Nephron (organoid): ENCODE measurements at regions not wholly inside any gene's neighbourhood (a gene's known extent, or its start where the extent isn't known, plus 50 kb on each side); places are given as distances from the start of the nearest gene placed in this dataset.
"Not testable (repeated sequence)": the region's sequence is repeated elsewhere in the genome, so short reads cannot be mapped to it uniquely, and the experiment has no call there.

Experiments
- H3K27ac Mint-ChIP-seq, 3 experiments: 2 replicates each; pipeline ENCODE4 v1.8.0; 2020; ENCODE audit warnings: mixed read lengths in 3 of 3, mild to moderate bottlenecking in 2 of 3, moderate library complexity in 1 of 3
- H3K27me3 Mint-ChIP-seq: 2 replicates; pipeline ENCODE4 v1.8.0; 2021; ENCODE audit warnings: low read depth, mild to moderate bottlenecking, moderate library complexity, mixed read lengths
- H3K36me3 Mint-ChIP-seq: 2 replicates; pipeline ENCODE4 v1.8.0; 2020; ENCODE audit warnings: low read depth, mixed read lengths
- H3K4me1 Mint-ChIP-seq: 2 replicates; pipeline ENCODE4 v1.8.0; 2020; ENCODE audit warnings: mixed read lengths
- H3K4me3 Mint-ChIP-seq, 3 experiments: 2 replicates each; pipeline ENCODE4 v1.8.0; 2020; ENCODE audit warnings: mild to moderate bottlenecking in 3 of 3, mixed read lengths in 3 of 3, moderate library complexity in 2 of 3
- H3K9me3 Mint-ChIP-seq: 2 replicates; pipeline ENCODE4 v1.8.0; 2020; ENCODE audit warnings: mixed read lengths
- TF ChIP-seq, protein P1 (sequence below), 3 experiments: fragments of 200-600 bp; sonication (generic); IDR thresholded peaks; one replicate each; pipeline ENCODE4 v1.5.0; 2021; ENCODE audit warnings: antibody characterized with exemption in 3 of 3; ENCODE audit not compliant: unreplicated experiment in 3 of 3

DNA sequence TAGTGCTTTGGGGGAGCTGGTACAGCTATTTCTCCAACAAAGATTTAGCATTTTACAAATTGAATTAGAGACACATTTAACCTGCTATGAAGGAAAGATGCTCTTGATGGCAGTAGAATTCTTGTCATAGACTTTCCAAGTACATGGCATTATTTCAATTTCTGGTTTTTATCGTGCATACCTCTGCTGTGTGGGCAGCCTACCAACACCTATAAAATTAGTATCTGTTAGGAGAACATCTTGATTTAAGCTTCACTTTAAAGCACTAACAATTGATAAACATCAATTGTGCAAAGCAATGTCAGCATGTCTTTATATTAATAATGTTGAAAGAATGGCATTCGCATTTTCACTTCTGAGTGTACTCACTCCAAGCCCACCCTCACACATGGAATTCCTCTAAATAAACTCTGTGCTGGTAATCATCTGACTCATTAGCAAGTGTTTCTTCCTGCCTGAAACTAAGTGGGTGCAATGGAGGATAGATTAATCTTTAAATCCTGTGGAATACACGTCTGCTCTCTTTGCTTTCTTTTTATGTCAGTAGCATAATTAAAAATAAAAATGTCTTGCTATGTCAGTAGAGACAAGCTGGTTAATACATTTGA is 279.8 kb upstream of the MAGEB18 start:
- H3K4me3 Mint-ChIP-seq = no peak overlapping the region
- H3K4me1 Mint-ChIP-seq = no peaks in the 10 kb centered on the region
- no peaks in the 10 kb centered on the region for H3K36me3 Mint-ChIP-seq
- TF ChIP-seq, protein P1, sequence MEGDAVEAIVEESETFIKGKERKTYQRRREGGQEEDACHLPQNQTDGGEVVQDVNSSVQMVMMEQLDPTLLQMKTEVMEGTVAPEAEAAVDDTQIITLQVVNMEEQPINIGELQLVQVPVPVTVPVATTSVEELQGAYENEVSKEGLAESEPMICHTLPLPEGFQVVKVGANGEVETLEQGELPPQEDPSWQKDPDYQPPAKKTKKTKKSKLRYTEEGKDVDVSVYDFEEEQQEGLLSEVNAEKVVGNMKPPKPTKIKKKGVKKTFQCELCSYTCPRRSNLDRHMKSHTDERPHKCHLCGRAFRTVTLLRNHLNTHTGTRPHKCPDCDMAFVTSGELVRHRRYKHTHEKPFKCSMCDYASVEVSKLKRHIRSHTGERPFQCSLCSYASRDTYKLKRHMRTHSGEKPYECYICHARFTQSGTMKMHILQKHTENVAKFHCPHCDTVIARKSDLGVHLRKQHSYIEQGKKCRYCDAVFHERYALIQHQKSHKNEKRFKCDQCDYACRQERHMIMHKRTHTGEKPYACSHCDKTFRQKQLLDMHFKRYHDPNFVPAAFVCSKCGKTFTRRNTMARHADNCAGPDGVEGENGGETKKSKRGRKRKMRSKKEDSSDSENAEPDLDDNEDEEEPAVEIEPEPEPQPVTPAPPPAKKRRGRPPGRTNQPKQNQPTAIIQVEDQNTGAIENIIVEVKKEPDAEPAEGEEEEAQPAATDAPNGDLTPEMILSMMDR (IDR thresholded peaks at IDR 0.05; ENCODE audit: unreplicated experiment in 3 of 3) = no peak
- H3K9me3 Mint-ChIP-seq = peaks cover 5% of the 10 kb centered on the region
- no peaks in the 10 kb centered on the region for H3K27me3 Mint-ChIP-seq
- H3K27ac Mint-ChIP-seq = no peak overlapping the region

DNA sequence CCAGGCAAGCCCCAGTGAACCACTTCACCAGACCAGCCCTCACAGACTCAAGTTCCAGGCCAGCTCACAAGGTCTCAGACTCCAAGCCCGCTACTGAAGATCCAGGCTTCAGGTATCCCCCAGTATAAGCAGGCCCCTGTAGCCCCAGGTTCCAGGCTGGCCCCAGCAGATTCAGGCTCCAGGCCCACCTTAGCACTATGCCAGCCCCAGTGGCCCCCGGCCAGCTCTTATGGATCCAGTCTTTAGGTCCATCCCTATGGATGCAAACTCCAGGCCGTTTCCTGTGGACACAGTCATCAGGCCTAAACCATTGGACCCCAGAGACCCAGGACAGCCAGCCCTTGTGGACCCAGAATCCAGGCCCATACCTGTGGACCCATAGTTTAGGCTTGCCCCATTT is 277.8 kb upstream of the MAGEB18 start:
- Mint-ChIP-seq H3K27me3 (no peaks in the 10 kb centered on the region), H3K4me3 (no peak overlapping the region), H3K36me3 (no peaks in the 10 kb centered on the region), H3K27ac (no peak overlapping the region), H3K9me3 (peaks cover 9% of the 10 kb centered on the region), H3K4me1 (no peaks in the 10 kb centered on the region)
- TF ChIP-seq, protein P1 (IDR thresholded peaks at IDR 0.05; ENCODE audit: unreplicated experiment in 3 of 3) = no peak

DNA sequence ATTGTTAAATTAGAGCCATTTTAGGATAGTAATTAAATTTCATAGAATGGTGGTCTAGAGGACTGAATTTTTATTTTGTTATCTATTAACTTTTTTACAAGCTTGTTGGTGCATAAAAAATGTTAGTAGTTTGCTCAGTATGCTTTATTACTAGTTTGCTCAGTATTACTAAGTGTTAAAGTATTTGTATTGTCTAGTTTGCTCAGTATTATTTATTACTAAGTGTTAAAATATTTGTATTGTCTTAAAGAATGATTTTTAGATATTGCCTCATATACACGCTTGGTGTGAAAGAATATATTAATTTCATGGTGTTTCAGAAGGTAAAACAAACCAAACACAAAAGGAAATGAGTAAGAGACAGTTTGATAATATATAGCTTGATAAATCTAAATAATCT is 268.4 kb upstream of the MAGEB18 start:
- Mint-ChIP-seq H3K4me1 (no peaks in the 10 kb centered on the region), H3K9me3 (peaks cover 6% of the 10 kb centered on the region), H3K36me3 (no peaks in the 10 kb centered on the region), H3K4me3 (no peak overlapping the region), H3K27ac (no peak overlapping the region), H3K27me3 (no peaks in the 10 kb centered on the region)
- TF ChIP-seq, protein P1 (IDR thresholded peaks at IDR 0.05; ENCODE audit: unreplicated experiment in 3 of 3) = no peak

DNA sequence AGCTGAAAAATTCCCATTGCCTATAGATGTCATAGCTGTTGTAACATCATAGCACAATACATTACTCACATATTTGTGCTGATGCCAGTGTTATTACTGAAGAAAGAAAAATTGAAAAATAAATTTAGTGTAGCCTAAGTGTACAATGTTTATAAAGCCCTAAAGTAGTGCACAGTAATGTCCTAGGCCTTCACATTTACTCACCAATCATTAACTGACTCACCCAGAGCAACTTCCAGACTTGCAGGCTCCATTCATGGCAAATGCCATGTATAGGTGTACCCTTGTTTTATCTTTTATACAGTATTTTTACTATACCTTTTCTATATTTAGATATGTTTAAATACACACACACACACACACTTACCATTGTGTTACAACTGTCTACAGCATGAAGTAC is 265.4 kb upstream of the MAGEB18 start:
- Mint-ChIP-seq H3K4me3 (no peak overlapping the region), H3K27me3 (no peaks in the 10 kb centered on the region), H3K9me3 (no peaks in the 10 kb centered on the region), H3K27ac (no peak overlapping the region), H3K36me3 (no peaks in the 10 kb centered on the region), H3K4me1 (no peaks in the 10 kb centered on the region)
- TF ChIP-seq, protein P1 (IDR thresholded peaks at IDR 0.05; ENCODE audit: unreplicated experiment in 3 of 3) = no peak

DNA sequence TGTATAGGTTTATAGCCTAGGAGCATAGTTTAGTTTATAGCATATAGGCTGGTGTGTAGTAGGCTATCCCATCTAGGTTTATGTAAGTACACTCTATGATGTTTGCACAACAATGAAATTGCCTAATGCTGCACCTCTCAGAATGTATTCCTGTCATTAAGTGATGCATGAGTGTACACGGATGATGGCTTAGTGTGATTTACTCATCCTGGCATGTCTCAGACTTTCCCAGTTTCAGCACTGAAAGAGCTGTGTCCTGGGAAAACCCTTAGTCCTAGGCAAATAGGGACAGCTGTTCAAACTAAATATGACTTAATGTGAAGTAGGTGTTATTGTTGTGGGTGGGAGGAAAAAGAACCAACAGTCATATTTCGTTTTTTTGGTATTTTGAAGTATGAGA is 264.9 kb upstream of the MAGEB18 start:
- no peaks in the 10 kb centered on the region for H3K9me3 Mint-ChIP-seq
- TF ChIP-seq, protein P1 (IDR thresholded peaks at IDR 0.05; ENCODE audit: unreplicated experiment in 3 of 3) = no peak
- H3K27ac Mint-ChIP-seq = no peak overlapping the region
- no peak overlapping the region for H3K4me3 Mint-ChIP-seq
- H3K36me3 Mint-ChIP-seq = no peaks in the 10 kb centered on the region
- H3K4me1 Mint-ChIP-seq = no peaks in the 10 kb centered on the region
- no peaks in the 10 kb centered on the region for H3K27me3 Mint-ChIP-seq

DNA sequence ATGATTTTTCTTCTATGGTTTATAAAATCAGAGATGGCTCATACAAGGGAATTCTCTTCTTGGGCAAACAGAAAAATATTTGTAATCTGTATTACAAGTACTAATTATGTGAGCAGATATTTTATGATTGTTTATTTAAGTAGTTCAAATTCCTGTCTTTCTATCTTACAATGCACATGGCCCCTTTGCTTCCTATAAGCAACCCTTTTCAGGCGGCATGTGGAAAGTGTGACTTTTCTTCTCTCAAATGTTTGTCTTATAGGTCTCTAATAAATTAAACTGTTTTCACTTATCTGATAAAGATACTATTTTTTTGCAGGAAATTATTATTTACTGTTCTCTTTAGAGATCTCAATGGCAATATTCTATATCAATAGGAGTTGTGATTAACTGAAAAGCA is 259.3 kb upstream of the MAGEB18 start:
- peaks cover 7% of the 10 kb centered on the region for H3K9me3 Mint-ChIP-seq
- H3K4me1 Mint-ChIP-seq = no peaks in the 10 kb centered on the region
- H3K4me3 Mint-ChIP-seq = no peak overlapping the region
- H3K36me3 Mint-ChIP-seq = no peaks in the 10 kb centered on the region
- no peak overlapping the region for H3K27ac Mint-ChIP-seq
- H3K27me3 Mint-ChIP-seq = no peaks in the 10 kb centered on the region
- TF ChIP-seq, protein P1 (IDR thresholded peaks at IDR 0.05; ENCODE audit: unreplicated experiment in 3 of 3) = no peak

DNA sequence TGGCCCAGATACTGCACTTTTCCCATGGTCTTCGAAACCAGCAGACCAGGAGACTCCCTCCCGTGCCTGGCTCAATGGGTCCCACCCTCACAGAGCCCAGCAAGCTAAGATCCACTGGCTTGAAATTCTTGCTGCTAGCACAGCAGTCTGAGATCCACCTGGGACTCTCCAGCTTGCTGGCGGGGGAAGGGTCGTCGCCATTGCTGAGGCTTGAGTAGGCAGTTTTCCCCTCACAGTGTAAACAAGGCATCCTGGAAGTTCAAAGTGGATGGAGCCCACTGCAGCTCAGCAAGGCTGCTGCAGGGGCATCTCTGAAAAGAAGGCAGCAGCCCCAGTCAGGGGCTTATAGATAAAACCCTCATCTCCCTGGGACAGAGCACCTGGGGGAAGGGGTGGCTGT is 255.6 kb upstream of the MAGEB18 start:
- H3K4me1 Mint-ChIP-seq, H3K36me3 Mint-ChIP-seq, H3K4me3 Mint-ChIP-seq, H3K9me3 Mint-ChIP-seq, H3K27ac Mint-ChIP-seq, H3K27me3 Mint-ChIP-seq: not testable (repeated sequence)
